HuH-7 (cell line): ENCODE measurements at regions not wholly inside any gene's neighbourhood (a gene's known extent, or its start where the extent isn't known, plus 50 kb on each side); places are given as distances from the start of the nearest gene placed in this dataset.

Experiments
- DNase-seq: peaks from one replicate; pipeline ENCODE4 v3.0.0; 2011; ENCODE audit warnings: low spot score

DNA sequence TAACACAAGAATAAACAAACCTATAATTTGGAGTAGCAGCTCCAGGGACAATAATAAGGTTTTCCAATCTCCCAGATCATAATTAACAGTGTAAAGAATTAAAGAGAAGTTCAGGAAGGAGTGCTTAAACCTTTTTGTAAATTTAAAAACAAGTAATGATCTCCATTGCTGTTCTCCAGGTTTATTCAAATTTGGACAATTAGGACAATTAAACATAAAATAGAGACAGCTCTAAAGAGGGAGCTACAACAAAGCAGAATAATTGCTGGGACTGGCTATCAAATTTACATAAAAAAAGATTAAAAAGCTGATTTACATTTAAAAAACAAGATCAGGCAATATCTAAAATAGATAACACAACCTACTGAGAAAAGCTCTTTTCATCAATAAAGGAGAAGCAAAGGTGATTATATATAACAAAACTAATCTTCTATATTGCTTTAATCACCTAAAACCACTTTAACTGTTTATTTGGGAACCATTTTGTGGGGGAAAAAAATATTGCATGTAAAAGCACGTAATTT lies 80.1 kb upstream of the CREB1 start:
- no peak for DNase-seq

DNA sequence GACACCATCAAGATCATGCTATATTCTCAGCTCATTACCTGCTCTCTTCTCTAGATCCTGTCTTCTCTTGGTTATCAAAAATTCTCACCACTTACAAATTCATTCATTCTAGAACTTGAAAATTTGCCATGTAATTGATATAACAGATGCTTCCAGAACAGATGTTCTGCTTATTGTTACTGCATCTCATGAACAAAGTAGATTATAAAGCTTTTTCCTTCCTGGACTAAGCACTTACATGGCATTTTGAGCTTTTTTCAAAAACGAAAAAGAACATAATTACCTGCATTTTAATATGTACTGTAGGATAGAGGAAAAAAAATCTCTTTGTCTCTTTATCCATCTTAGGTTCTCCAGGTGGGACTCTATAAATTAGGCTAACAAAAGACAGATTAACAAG lies 79.6 kb upstream of the CREB1 start:
- no peak for DNase-seq

DNA sequence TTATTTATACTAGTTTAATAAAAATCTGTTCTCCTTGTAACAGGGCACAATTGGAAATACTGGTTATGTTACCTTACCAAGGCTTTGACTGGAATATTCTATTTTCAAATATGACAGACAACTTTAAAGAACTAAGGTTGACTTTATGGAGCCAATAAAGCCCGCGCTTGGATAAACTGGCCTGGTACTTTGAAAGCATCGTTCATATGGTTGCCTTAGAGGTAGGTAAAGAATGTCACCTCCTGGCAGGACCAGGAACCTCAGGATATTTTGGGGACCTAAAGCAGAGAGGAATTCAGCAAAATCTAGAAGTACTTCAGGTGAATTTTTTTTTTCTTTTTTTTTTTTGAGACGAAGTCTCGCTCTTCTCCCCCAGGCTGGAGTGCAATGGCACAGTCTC lies 71.2 kb upstream of the CREB1 start:
- no peak for DNase-seq

DNA sequence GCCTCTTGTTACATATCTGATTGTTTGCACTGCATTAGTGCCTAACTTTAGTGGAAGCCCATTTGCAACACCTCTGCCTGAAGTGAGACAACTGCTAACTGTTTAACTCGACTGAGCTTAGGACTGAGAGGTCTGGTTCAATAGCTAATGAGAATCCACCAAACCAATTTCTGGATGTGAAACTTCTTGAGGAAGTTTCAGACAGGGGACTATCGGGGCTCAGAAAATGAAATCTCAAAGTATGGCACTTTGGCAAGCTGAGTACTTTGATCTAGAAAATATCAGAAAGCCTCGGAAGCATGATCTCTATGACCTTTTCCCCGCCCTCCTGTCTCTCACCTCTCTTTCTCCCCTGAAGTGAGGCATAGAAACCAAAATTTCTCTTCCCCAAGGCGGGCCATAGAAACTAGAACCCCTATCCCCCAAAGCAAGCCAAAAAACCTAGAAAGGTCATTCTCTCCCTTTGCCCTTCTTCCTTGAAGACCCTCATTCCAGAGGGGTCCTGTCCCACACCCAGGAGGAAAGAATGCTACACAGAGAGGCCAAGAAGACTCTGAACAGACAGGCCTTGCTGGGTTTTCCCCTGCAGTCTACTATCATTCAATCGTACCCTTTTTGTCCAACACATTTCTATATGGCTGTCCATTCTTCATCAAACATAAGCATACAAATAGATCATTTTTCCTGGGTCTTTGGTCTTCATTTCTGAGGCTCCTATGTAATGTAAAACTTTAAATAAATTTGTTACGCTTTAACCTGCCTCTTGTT lies 69.6 kb upstream of the CREB1 start:
- no peak for DNase-seq

- no peak for DNase-seq
Observed at GRCh38 chr2:207463433-207463832, 66.3 kb upstream of the CREB1 start.

DNA sequence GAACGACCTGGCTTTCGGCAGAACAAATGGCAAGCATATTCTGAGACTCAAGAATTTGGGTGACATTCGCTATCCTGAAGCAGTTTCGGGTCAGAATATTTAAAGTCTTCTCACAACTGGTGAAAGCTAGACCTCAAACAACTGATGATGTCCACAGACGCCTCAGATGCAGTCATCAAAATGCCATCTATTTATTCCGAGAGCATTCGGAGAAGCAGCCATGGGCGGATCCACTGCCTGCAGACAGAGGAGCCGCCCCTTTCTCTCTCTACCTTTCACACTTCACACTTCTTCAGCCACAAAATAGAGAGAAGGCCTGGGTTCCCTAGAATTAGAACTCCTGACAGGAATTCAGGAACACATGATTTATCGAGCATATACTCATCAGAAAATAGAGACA lies 65.8 kb upstream of the CREB1 start:
- no peak for DNase-seq

DNA sequence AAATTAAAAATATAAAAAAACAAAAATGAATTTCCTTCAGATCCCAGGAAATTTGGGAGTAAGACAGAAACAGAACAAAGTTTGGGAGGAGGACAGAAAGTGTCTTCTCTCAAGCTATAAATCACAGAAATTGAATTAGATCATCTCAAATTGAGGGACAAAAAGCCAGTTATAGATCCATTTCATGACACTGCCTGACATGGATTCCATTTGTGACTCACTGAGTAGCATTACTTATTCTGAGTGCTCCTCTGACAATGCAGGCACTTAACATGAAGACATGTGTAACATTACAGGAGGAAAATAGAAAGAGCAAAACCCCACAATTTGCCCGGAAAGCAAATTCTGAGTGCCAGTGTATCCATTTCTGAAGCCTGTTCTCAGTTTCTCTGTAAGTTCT lies 63.9 kb upstream of the CREB1 start:
- DNase-seq: no peak

DNA sequence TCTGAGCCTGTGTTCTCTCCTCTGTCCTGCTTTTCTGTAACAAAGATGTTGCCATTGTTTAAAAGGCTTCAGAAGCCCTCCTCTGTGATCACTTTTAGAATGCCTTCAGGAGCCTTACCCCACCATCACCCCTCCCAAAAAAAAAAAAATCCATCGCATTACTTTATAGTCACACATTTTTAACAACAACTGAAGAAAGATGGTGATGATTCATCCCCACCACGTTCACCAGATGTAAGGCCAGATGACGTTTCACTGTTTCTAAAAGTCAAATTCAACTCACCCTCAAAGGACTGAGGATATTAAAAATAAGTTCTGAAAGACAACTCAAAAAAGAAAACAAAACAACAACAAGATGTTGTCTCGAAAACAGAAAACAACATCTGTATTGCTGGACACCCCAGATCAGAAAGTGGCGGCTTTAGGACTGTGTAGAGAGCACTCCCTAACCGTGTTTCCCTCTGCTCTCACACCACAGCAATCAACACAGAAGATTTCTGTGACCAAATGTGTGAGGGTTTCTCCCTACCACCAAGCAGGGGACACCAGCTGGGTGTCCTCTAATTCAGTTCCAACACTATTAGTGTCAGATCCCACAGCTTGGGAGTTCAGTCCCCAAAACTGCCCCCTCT lies 61.9 kb upstream of the CREB1 start:
- DNase-seq: no peak

DNA sequence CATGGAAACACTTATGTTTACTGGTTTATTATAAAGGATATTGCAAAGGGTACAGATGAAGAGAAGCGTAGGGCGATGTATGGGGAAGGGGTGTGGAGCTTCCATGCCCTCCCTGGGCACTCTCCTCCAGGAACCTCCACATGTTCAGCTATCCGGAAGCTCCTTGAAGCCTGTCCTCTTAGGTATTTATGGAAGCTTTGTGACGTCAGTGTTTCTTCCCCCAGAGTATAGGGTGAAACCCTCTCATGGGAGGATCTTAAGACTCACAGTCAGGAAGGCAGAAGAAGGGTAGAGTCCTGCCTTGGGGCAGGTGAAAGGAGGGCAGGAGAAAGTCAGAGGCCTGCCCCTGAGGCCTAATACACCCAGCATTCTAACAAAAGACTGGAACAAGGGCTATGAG lies 61.3 kb upstream of the CREB1 start:
- no peak for DNase-seq

GRCh38 chr2:207469451-207469850 lies 60.3 kb upstream of the CREB1 start:
- no peak for DNase-seq

GRCh38 chr2:207469943-207470729 lies 59.6 kb upstream of the CREB1 start:
- no peak for DNase-seq

- DNase-seq: no peak
Observed at GRCh38 chr2:207471261-207471660, 58.5 kb upstream of the CREB1 start.

DNA sequence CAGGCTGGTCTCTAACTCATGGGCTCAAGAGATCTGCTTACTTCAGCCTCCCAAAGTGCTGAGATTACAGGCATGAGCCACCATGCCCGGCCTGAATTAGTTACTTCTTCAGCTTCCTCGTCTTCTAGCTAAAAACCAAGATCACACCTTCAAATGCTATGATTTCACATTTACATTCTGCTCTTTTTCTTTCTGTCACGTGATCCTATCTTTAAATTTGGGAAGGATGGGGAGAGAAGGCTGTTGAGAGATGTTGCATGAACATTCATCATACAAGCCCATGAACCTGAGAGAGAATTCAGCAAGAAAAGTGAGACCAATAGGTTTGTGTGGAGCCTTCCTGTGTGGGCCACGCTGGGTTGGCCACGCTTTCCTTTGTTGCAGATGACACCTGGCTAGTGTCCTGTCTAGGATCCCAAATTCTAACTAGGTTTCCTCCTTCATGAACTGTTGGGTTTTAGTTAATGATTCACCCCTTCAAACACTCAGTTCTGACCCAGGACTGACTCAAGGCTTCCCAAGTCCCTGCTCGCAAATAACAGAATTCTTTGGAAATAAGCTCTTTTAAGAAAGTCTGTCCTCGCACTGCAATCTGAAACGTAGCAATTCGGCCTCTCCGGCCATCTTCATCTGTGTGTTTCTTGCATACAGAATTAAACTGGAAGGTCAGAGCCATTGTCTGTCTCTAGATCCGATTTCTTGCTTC lies 57.3 kb upstream of the CREB1 start:
- DNase-seq: no peak

DNA sequence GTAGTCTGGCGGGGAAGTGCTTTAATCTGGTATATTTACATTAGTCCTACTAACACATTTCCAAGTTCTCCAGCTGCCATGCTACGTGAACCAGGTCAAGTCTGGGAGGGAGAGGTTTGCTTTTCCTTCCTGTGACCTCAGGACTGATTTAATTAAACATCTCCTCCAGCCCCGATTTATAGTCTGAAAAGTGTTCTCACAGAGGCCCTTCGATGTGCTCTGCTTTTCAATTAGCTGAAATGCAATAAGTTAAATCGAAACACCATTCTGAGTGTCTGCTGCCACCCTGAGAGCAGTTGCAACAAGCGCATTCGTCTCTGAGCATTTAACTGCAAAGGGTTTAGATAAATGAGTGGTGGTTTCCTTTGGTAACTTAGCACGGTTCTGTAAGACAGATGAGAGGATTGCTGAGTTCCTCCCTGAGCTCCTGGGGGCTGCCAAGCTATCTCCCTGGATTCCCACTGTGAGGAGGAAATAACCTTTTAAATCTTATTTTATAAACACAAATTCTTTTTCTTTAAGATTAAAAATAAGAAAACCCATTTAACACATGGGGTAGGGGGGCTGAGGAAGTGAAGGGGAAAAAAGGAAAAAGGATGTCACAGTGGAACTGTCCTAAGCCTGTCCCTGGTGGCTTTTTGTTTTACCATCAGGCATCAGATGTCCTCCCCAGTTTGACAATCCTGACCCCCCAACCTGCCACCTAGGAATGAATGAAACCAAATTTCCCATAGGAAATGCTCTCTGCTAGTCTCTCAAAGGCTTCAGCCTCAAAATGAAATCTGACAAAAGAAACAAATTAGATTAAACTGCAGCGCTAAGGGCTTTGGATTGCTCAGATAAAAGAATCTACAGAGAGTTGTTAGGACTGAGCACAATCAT lies 56.5 kb upstream of the CREB1 start:
- DNase-seq: no peak

GRCh38 chr2:207473931-207474235 lies 55.9 kb upstream of the CREB1 start:
- no peak for DNase-seq

- DNase-seq: peak; percentile 23
Observed at GRCh38 chr2:207474863-207475485, 54.8 kb upstream of the CREB1 start.

DNA sequence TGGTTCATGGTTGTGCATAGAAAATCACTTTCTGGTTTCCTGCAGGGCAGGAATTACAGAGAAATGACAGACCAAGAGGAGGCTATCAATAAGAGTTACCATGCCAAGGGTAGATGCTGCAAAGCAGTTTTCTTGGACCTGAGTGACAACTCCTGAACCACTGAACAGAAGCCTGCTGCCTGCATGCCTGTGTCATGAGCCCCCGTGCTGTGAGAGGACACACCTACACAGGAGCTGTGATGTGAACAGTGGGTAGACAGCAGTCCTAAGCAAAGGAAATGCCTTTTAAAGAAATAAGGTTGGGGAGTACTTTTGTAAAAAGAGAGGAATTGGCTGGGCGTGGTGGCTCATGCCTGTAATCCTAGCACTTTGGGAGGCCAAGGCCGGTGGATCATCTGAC lies 54.2 kb upstream of the CREB1 start:
- DNase-seq: no peak

GRCh38 chr2:207477896-207478295 lies 51.9 kb upstream of the CREB1 start:
- DNase-seq: no peak

DNA sequence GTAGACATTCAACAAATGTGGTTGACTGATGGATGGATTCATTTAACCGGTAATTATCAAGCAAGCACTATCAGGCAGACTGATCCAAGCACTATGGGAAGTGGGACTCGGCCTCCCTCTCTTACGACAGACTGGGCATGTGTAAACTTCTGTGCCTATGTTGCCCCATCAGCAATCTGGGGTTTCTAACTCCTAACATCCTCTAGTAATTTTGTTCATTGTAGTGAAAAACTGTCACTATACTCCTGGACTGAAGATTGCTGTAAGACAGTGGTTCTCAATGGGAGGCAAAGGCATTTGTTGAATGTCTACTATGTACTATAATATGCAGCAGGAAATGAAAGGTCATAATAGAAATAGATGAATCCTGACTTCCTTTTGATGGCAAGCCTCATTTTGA lies 51.2 kb upstream of the CREB1 start:
- no peak for DNase-seq

- DNase-seq: no peak
Observed at GRCh38 chr2:207479198-207479785, 50.5 kb upstream of the CREB1 start.
